ENCODE measurements at regions not wholly inside any gene's neighbourhood (a gene's known extent, or its start where the extent isn't known, plus 50 kb on each side); places are given as distances from the start of the nearest gene placed in this dataset.

- Histone ChIP-seq H3K4me3 (no peak overlapping the region), H4K20me1 (ENCODE audit: control insufficient read depth, insufficient read depth) (no peaks in the 10 kb centered on the region), H3K9me3 (replicated peaks; ENCODE audit: control insufficient read depth, insufficient read depth, low read length) (no peaks in the 10 kb centered on the region), H3K36me3 (ENCODE audit: control insufficient read depth in 2 of 2, insufficient read depth in 2 of 2, low read length in 1 of 2) (no peaks in the 10 kb centered on the region), H3K27ac (ENCODE audit: control insufficient read depth, insufficient read depth) (no peak overlapping the region), H3K27me3 (replicated peaks in 1 of 2; ENCODE audit: control insufficient read depth in 2 of 2, insufficient read depth in 2 of 2, low read length in 1 of 2) (0 out of 4 replicates have a peak, but pooled peaks cover 0 to 2% of the 10 kb centered on the region in 2 experiments), H3K9ac (ENCODE audit: control insufficient read depth, insufficient read depth, low read length) (no peak overlapping the region), H3K4me2 (ENCODE audit: control insufficient read depth, insufficient read depth) (no peak overlapping the region), H3K79me2 (ENCODE audit: control insufficient read depth, insufficient read depth, low read length) (no peaks in the 10 kb centered on the region), H2AFZ (ENCODE audit: control insufficient read depth, low read depth, low read length) (no peak overlapping the region), H3K4me1 (ENCODE audit: control insufficient read depth, insufficient read depth, low read length) (no peaks in the 10 kb centered on the region)
- intact Hi-C loops (cut with micrococcal nuclease; ENCODE audit: unreplicated experiment), result no loop called here
- no peak for TF ChIP-seq GABPA (IDR thresholded peaks at IDR 0.05; ENCODE audit: low read depth)
- no peak for TF ChIP-seq IRF3 (IDR thresholded peaks at IDR 0.05)
- TF ChIP-seq HSF1 (IDR thresholded peaks at IDR 0.05; ENCODE audit: low read depth, low read length), result no peak
- TF ChIP-seq CREB1 (IDR thresholded peaks at IDR 0.05; ENCODE audit: low read depth), result no peak
- no peak for TF ChIP-seq KAT2A (conservative IDR thresholded peaks at IDR 0.05; ENCODE audit: control insufficient read depth, low read depth, low read length)
- TF ChIP-seq POLR2AphosphoS2 (IDR thresholded peaks at IDR 0.05; ENCODE audit: low read depth, low read length), result no peak
- TF ChIP-seq POU2F2 (IDR thresholded peaks at IDR 0.05; ENCODE audit: borderline replicate concordance, low read depth, low read length), result no peak
- POLR2A ChIA-PET, result no interaction called here
- no TSS peak for BruUV-seq (replicated peaks)
- ATAC-seq (no peak), FAIRE-seq (no peak), DNase-seq (ENCODE audit: low read depth, low spot score) (no peak)
- in situ Hi-C loops (cut with MboI), result no loop called here
- SMC1A ChIA-PET (ENCODE audit: uncharacterized antibody, unreplicated experiment), result no interaction called here
- RAD21 ChIA-PET (ENCODE audit: unreplicated experiment), result no interaction called here
- CTCF ChIA-PET, result no interaction called here
Measured at GRCh38 chr2:67970071-67970470, 92.7 kb downstream of the C1D start.

All from GM12878 (cell line).